ENCODE measurements at regions not wholly inside any gene's neighbourhood (a gene's known extent, or its start where the extent isn't known, plus 50 kb on each side); places are given as distances from the start of the nearest gene placed in this dataset.

- no peaks in the 10 kb centered on the region for H3K36me3 ChIP-seq (replicated peaks in 1 of 2; ENCODE audit: control insufficient read depth in 1 of 2, insufficient read depth in 2 of 2, low read length in 1 of 2)
- H3K9me2 ChIP-seq, result no peaks in the 10 kb centered on the region
- H4K20me1 ChIP-seq (ENCODE audit: insufficient read depth), result no peaks in the 10 kb centered on the region
- H2AFZ ChIP-seq (ENCODE audit: low read depth), result no peak overlapping the region
- TF ChIP-seq CTCF (IDR thresholded peaks at IDR 0.05), result no peak
- no peak for TF ChIP-seq GATA2 (CRISPR knock-in tag; IDR thresholded peaks at IDR 0.05)
- TF ChIP-seq EZH2phosphoT487 (IDR thresholded peaks at IDR 0.05; ENCODE audit: borderline replicate concordance, low read depth), result no peak
- no peak for TF ChIP-seq REST (IDR thresholded peaks at IDR 0.05; ENCODE audit: low read depth, low read length)
- TF ChIP-seq PBX3 (IDR thresholded peaks at IDR 0.05), result no peak
- TF ChIP-seq YY1 (IDR thresholded peaks at IDR 0.05; ENCODE audit: low read depth), result no peak
- no peak for TF ChIP-seq EP300 (IDR thresholded peaks at IDR 0.05; ENCODE audit: borderline replicate concordance in 1 of 2, low read depth in 1 of 2, low read length in 1 of 2)
- no peak for TF ChIP-seq GABPA (IDR thresholded peaks at IDR 0.05; ENCODE audit: low read depth)
- TF ChIP-seq TCF12 (IDR thresholded peaks at IDR 0.05), result no peak
- no peak for TF ChIP-seq NFIC (IDR thresholded peaks at IDR 0.05; ENCODE audit: borderline replicate concordance)
- TF ChIP-seq MXI1 (IDR thresholded peaks at IDR 0.05; ENCODE audit: low read depth, low read length), result no peak
- no peak for TF ChIP-seq RCOR1 (IDR thresholded peaks at IDR 0.05; ENCODE audit: low read length)
- TF ChIP-seq ZBTB33 (IDR thresholded peaks at IDR 0.05; ENCODE audit: borderline replicate concordance, low read depth), result no peak
- TF ChIP-seq IRF3 (IDR thresholded peaks at IDR 0.05; ENCODE audit: low read depth, low read length), result no peak
- TF ChIP-seq RAD21 (IDR thresholded peaks at IDR 0.05; ENCODE audit: low read length), result no peak
- TF ChIP-seq ELF1 (IDR thresholded peaks at IDR 0.05), result no peak
- no peak overlapping the region for H3K27ac ChIP-seq (ENCODE audit: low read depth in 2 of 2, low read length in 1 of 2)
- WGBS (ENCODE audit: low lambda C conversion rate), result 40% methylated on average over 8 of the region's 9 CpGs
- ChIA-PET CTCF (interaction anchor here (0.8 to 2.4 kb wide), 3 partner anchors 11 to 21 kb away, joined by 3 to 11 read pairs (median 8); no protein-coding TSS in a partner anchor), POLR2A (no interaction called here)
- no peaks in the 10 kb centered on the region for H3F3A ChIP-seq (replicated peaks; ENCODE audit: insufficient read depth)
- H3K9ac ChIP-seq, result no peak overlapping the region
- H3K4me2 ChIP-seq, result no peak overlapping the region
- H3K27me3 ChIP-seq (ENCODE audit: insufficient read depth), result no peaks in the 10 kb centered on the region
- DNase-seq, result no peak
- H3K4me1 ChIP-seq (ENCODE audit: control insufficient read depth in 1 of 2, insufficient read depth in 2 of 2, low read depth in 1 of 2, low read length in 1 of 2), result no peaks in the 10 kb centered on the region
- no peak overlapping the region for H3K4me3 ChIP-seq (ENCODE audit: low read depth in 2 of 2, low read length in 1 of 2)
- H3K79me2 ChIP-seq (ENCODE audit: insufficient read depth), result no peaks in the 10 kb centered on the region
- H3K9me3 ChIP-seq, result no peaks in the 10 kb centered on the region
These were observed 72.2 kb upstream of the MPHOSPH6 start for GRCh38 chr16:82242201-82242600.

Measured in SK-N-SH (cell line).